ENCODE measurements at regions not wholly inside any gene's neighbourhood (a gene's known extent, or its start where the extent isn't known, plus 50 kb on each side); places are given as distances from the start of the nearest gene placed in this dataset.

GRCh38 chr15:95444860-95445259, 885.6 kb upstream of the NR2F2 start:
- TF ChIP-seq, protein P1, sequence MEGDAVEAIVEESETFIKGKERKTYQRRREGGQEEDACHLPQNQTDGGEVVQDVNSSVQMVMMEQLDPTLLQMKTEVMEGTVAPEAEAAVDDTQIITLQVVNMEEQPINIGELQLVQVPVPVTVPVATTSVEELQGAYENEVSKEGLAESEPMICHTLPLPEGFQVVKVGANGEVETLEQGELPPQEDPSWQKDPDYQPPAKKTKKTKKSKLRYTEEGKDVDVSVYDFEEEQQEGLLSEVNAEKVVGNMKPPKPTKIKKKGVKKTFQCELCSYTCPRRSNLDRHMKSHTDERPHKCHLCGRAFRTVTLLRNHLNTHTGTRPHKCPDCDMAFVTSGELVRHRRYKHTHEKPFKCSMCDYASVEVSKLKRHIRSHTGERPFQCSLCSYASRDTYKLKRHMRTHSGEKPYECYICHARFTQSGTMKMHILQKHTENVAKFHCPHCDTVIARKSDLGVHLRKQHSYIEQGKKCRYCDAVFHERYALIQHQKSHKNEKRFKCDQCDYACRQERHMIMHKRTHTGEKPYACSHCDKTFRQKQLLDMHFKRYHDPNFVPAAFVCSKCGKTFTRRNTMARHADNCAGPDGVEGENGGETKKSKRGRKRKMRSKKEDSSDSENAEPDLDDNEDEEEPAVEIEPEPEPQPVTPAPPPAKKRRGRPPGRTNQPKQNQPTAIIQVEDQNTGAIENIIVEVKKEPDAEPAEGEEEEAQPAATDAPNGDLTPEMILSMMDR (conservative IDR thresholded peaks at IDR 0.05; ENCODE audit: low read depth, low read length), result no peak
- TF ChIP-seq EZH2 (IDR thresholded peaks at IDR 0.05; ENCODE audit: borderline replicate concordance, low read depth, low read length, poor library complexity, severe bottlenecking), result no peak
